Esophagus muscularis mucosa (tissue), 4 donors: ENCODE measurements at regions not wholly inside any gene's neighbourhood (a gene's known extent, or its start where the extent isn't known, plus 50 kb on each side); places are given as distances from the start of the nearest gene placed in this dataset.
A peak's percentile ranks its signal among the peaks of the same experiment; 100 is the strongest.

Source experiments
- DNase-seq: peaks from one replicate; pipeline ENCODE4 v3.0.0-alpha.2; 2017; ENCODE audit errors: extremely low spot score
- H3K27ac ChIP-seq, 4 donors: fragments of 200-600 bp; sonication (generic); replicated peaks in 1 of 4; 1 replicate in 3 of 4; 2 replicates in 1 of 4; pipeline ENCODE4 v1.5.1; 2016 to 2019; ENCODE audit warnings: mild to moderate bottlenecking in 1 of 4
- H3K27me3 ChIP-seq, 4 donors: fragments of 200-600 bp; sonication (generic); one replicate each; pipeline versions ENCODE4 v1.5.1 to v1.6.0; 2016 to 2019
- H3K36me3 ChIP-seq, 4 donors: fragments of 200-600 bp; sonication (generic); one replicate each; pipeline ENCODE4 v1.5.1; 2016 to 2019
- H3K4me1 ChIP-seq, 4 donors: fragments of 200-600 bp; sonication (generic); one replicate each; pipeline ENCODE4 v1.5.1; 2016 to 2019
- H3K4me3 ChIP-seq, 4 donors: fragments of 200-600 bp; sonication (generic); 1 replicate in 2 of 4; 2 replicates in 2 of 4; pipeline ENCODE4 v1.5.1; 2016 to 2019; ENCODE audit warnings: mild to moderate bottlenecking in 4 of 4, moderate library complexity in 1 of 4
- H3K9me3 ChIP-seq, 4 donors: fragments of 200-600 bp; sonication (generic); 1 replicate in 3 of 4; 2 replicates in 1 of 4; pipeline ENCODE4 v1.5.1; 2016 to 2019
- EP300 ChIP-seq: sonication (generic); formaldehyde crosslinking; IDR thresholded peaks from one replicate; pipeline ENCODE4 v1.6.1; 2017; ENCODE audit warnings: antibody characterized with exemption
- POLR2A ChIP-seq: fragments of 450-650 bp; IDR thresholded peaks from one replicate; pipeline ENCODE4 v1.6.1; 2017; ENCODE audit warnings: antibody characterized with exemption, moderate library complexity, mild to moderate bottlenecking, low read depth
- POLR2AphosphoS5 ChIP-seq, 2 donors: sonication (generic); formaldehyde crosslinking; IDR thresholded peaks; one replicate each; pipeline ENCODE4 v1.6.1; 2017; ENCODE audit warnings: antibody characterized with exemption in 2 of 2
- WGBS: methylation state at CpG from one replicate; pipeline ENCODE4 v1.1.5; 2018; 5-methylcytosine and 5-hydroxymethylcytosine counted together
- intact Hi-C: fragments of 100-400 bp; cut with DNase I; formaldehyde crosslinking; loops from one replicate; pipeline ENCODE4 v1.15.1; 2023
- TF ChIP-seq, protein P1 (sequence below), 3 experiments: fragments of 200-600 bp in 2 of 3; fragments of 450-650 bp in 1 of 3; sonication (generic) in 2 of 3; IDR thresholded peaks; one replicate each; pipeline ENCODE4 v1.5.1; 2017 to 2019; ENCODE audit warnings: antibody characterized with exemption in 3 of 3, mild to moderate bottlenecking in 2 of 3, moderate library complexity in 1 of 3

DNA sequence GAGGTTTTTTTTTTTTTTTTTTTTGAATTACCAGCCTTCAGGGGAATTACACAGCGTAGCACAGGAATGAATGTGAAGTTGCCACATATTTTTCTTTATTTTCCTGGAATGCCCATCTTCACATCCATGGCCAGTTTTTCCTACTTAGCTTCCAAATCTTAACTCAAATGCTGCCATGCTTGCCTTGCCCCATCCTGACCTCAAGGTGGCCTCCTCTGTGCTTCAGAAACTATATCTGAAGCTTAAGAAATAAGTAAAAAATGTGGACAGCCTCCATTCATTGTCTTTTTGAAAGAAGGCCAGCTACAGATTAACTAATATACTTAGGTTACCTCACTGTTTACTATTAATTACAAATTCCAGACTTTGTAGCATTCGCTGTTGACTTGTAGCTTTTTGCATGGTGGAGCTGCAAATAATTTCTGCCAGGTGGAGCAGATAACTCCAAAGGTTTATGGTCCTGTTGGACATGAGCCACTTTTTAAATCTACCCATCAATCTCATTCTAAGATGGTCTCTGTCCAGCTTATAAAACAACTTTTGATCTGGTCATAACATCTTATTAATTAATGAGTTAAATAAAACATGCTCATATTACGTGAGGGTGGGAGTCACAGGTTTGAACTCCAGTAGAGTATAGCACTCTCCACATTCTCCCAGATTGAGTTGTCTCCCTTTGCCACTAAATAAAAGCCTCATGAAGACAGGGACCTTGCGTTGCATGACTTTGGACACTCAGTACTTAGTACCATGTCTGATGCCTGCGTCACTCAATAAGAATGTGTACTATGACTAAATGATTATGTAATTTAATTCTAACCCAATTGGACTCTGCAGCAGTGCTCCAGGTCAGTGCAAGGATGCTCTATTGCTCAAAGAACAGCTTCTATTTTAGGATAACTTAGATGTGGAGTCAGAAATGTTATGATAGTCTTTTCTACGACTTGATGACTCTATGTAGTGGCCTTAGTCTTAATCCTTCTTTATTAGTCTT lies 678.6 kb upstream of the CITED2 start:
- Histone ChIP-seq H3K9me3 (no peaks in the 10 kb centered on the region), H3K27ac (no peak overlapping the region), H3K36me3 (no peaks in the 10 kb centered on the region), H3K4me3 (no peak overlapping the region), H3K27me3 (no peaks in the 10 kb centered on the region), H3K4me1 (peaks cover 0 to 10% (median 4%) of the 10 kb centered on the region in 4 donors)
- intact Hi-C loops: no loop called here
- DNase-seq: no peak
- 85% methylated on average over 6 of the region's 6 CpGs for WGBS
- TF ChIP-seq, protein P1, sequence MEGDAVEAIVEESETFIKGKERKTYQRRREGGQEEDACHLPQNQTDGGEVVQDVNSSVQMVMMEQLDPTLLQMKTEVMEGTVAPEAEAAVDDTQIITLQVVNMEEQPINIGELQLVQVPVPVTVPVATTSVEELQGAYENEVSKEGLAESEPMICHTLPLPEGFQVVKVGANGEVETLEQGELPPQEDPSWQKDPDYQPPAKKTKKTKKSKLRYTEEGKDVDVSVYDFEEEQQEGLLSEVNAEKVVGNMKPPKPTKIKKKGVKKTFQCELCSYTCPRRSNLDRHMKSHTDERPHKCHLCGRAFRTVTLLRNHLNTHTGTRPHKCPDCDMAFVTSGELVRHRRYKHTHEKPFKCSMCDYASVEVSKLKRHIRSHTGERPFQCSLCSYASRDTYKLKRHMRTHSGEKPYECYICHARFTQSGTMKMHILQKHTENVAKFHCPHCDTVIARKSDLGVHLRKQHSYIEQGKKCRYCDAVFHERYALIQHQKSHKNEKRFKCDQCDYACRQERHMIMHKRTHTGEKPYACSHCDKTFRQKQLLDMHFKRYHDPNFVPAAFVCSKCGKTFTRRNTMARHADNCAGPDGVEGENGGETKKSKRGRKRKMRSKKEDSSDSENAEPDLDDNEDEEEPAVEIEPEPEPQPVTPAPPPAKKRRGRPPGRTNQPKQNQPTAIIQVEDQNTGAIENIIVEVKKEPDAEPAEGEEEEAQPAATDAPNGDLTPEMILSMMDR (IDR thresholded peaks at IDR 0.05): peak in 1 of 3 experiments; percentile 12
- no peak for TF ChIP-seq POLR2A

DNA sequence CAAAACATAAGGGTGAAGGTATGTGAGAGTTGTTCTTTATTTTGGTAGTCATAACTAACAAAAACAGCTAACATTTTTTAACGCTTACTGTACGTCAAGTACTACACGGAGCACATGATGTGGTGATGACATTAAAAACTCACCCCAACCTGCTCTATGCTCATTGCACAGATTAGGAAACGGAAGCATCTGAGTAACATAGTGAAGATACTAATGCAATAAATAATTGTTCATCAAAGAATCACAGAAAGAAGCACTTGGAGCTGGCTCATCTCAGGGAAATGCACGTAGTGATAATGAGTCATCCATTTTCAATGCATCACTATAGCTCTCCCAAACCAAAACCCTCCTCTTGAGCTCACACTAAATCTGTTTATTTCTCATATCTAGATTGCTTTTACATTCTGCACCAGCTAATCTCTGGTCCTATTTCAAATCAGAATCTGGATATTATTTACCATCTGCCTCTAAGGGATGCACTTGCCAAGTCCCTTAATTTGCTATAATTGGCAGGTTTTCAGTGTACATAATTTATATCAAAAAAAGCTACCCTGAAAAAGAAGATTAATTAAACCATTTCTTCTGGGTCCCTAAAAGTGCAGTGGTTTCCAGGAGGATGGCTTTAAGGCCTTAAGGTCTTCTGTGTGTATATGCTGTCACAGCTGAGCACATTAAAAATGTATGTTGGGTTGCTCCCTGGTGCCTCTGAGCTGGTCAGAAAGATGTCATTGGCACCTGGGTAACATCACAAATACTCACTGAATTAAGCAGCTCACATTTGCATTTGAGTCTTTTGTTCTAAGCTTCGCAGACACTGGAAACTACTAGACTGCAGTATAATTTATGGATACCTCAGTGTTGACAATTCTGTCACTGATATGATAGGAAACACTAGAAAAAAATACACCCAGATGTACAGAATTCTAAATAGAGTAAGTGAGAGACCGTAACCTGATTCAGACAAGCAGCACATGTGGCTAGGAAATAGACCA lies 677.4 kb upstream of the CITED2 start:
- Histone ChIP-seq H3K36me3 (no peaks in the 10 kb centered on the region), H3K27me3 (no peaks in the 10 kb centered on the region), H3K9me3 (no peaks in the 10 kb centered on the region), H3K4me1 (peaks cover 0 to 10% (median 4%) of the 10 kb centered on the region in 4 donors), H3K27ac (no peak overlapping the region), H3K4me3 (no peak overlapping the region)
- WGBS: 67% methylated on average over 7 of the region's 7 CpGs
- TF ChIP-seq EP300: no peak
- no peak for TF ChIP-seq POLR2AphosphoS5 (IDR thresholded peaks at IDR 0.05)
- TF ChIP-seq, protein P1 (IDR thresholded peaks at IDR 0.05): no peak
- TF ChIP-seq POLR2A: no peak
- intact Hi-C loops: no loop called here
- DNase-seq: no peak

DNA sequence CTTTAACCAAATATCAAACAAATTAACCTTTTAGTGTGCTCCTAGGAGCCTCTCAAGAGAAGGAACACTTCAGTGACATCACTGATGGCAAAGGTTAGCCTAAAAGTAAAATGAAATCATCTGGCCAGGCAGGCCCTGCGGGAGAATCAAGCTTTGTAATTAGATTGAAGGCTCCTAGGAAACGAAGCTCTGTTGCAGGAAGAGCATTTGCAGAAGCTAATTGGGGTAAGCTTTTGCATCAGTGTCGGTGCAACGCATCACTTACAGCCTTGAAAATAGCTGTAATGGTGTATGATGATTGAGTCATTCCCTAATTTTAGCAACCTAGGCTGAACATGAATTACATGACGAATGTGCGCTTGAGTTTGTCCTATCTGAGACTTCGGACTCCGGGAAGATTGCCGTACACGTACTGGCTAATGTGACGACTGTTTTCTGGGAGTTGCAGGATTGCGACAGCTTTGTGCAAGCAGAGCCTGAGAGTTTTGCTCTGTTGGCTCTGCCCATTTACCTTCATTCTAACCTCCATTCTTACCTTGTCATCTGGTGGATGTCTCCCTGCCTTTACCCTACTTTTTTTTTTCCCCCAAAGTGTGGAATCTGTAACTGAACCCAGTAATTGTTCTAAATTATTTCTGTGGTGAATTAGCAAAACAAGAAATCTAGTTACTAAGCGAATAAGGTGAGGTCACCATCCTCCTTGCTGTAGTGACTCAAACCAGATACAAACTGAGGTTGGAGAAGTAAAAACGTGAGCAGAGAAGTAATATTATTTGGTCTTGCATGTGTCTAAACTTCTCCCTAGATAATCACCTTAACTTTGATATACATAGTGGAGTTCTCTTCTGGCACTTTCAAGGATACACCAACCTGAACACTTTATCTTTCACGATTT lies 675.9 kb upstream of the CITED2 start:
- Histone ChIP-seq H3K36me3 (no peaks in the 10 kb centered on the region), H3K4me3 (no peak overlapping the region), H3K27ac (no peak overlapping the region), H3K4me1 (peaks cover 0 to 10% (median 4%) of the 10 kb centered on the region in 4 donors), H3K9me3 (no peaks in the 10 kb centered on the region), H3K27me3 (no peaks in the 10 kb centered on the region)
- no peak for DNase-seq
- no peak for TF ChIP-seq POLR2A
- no peak for TF ChIP-seq EP300
- TF ChIP-seq, protein P1 (IDR thresholded peaks at IDR 0.05): no peak
- TF ChIP-seq POLR2AphosphoS5 (IDR thresholded peaks at IDR 0.05): no peak
- WGBS: 80% methylated on average over 15 of the region's 15 CpGs
- intact Hi-C loops: no loop called here

DNA sequence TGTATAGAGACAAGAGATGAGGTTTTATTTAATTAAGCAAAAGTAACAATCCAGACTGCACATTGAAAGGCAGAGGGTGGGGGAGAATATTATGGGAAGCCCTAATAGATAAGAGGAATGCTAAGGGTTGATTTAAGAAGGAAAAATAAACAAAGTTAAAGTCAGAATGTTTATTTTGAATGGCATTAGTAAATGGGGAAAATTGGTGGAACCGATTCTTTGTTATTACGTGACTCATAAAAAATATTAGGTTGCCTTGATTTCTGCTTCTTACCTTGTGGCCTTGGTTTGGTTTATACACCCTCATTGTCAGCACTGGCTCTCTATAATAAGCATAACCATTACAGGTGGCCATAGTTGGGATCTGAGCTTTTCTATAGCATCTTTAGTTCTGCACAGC lies 674.8 kb upstream of the CITED2 start:
- H3K27me3 ChIP-seq: no peaks in the 10 kb centered on the region
- TF ChIP-seq, protein P1 (IDR thresholded peaks at IDR 0.05): no peak
- TF ChIP-seq EP300 (no peak), POLR2AphosphoS5 (IDR thresholded peaks at IDR 0.05) (no peak), POLR2A (no peak)
- H3K27ac ChIP-seq: no peak overlapping the region
- H3K4me1 ChIP-seq: peaks cover 0 to 10% (median 4%) of the 10 kb centered on the region in 4 donors
- no peaks in the 10 kb centered on the region for H3K36me3 ChIP-seq
- 66% methylated on average over 2 of the region's 2 CpGs for WGBS
- intact Hi-C loops: no loop called here
- no peak overlapping the region for H3K4me3 ChIP-seq
- DNase-seq: no peak
- H3K9me3 ChIP-seq: no peaks in the 10 kb centered on the region
